ENCODE measurements at regions not wholly inside any gene's neighbourhood (a gene's known extent, or its start where the extent isn't known, plus 50 kb on each side); places are given as distances from the start of the nearest gene placed in this dataset.

DNA sequence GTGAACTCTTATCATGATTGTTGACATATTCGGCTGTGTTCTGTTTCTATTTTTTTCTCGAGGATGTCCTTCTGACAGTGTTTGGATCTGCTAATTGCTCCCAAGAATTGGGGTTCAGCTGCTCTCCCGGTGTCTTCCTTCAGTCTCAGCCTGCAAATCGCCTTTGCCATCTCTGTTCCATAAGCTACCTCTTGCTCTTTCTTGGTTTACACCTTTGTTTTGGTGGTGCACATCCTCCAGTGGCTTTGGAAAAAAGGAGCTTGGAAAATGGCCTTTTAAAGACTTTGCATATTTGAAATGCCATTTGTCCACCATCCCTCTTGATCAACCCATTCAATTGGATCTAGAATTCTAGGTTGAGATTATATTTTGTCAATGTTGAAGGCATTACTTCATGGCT lies 137.2 kb downstream of the URI1 start:
- TF ChIP-seq, protein P1, sequence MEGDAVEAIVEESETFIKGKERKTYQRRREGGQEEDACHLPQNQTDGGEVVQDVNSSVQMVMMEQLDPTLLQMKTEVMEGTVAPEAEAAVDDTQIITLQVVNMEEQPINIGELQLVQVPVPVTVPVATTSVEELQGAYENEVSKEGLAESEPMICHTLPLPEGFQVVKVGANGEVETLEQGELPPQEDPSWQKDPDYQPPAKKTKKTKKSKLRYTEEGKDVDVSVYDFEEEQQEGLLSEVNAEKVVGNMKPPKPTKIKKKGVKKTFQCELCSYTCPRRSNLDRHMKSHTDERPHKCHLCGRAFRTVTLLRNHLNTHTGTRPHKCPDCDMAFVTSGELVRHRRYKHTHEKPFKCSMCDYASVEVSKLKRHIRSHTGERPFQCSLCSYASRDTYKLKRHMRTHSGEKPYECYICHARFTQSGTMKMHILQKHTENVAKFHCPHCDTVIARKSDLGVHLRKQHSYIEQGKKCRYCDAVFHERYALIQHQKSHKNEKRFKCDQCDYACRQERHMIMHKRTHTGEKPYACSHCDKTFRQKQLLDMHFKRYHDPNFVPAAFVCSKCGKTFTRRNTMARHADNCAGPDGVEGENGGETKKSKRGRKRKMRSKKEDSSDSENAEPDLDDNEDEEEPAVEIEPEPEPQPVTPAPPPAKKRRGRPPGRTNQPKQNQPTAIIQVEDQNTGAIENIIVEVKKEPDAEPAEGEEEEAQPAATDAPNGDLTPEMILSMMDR (IDR thresholded peaks at IDR 0.05 in 4 of 5, conservative IDR thresholded peaks at IDR 0.05 in 1 of 5) = no peak
- no peak for TF ChIP-seq POLR2A (IDR thresholded peaks at IDR 0.05)

Measured in gastrocnemius medialis (tissue), 4 donors.